GM19043 (cell line): ENCODE measurements at regions not wholly inside any gene's neighbourhood (a gene's known extent, or its start where the extent isn't known, plus 50 kb on each side); places are given as distances from the start of the nearest gene placed in this dataset.
"Not testable (repeated sequence)": the region's sequence is repeated elsewhere in the genome, so short reads cannot be mapped to it uniquely, and the experiment has no call there.

Experiments
- ATAC-seq: cut with Tn5 transposase; IDR thresholded peaks from one replicate; pipeline ENCODE4 v1.9.1; 2021; ENCODE audit warnings: low read depth; ENCODE audit not compliant: unreplicated experiment

DNA sequence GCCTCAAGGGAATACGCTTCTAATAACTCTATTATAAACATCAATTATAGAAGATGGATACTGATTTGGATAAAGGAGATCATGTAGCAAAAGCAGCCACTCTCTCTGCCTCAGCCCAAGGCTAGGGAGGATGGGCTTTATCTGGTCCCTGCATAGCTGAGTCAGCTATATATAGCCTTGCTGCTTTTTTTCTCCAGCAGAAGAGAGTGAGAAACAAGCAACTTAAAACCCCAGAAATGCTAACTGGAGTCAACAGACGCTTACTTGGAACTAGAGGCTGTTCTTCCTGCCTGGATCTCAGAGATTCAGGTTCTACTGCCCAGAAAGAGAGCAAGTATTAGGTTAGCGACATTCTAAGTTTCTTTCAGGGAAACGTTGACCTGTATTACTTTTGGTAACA, 426.7 kb upstream of the KLHL29 start:
- no peak for ATAC-seq

DNA sequence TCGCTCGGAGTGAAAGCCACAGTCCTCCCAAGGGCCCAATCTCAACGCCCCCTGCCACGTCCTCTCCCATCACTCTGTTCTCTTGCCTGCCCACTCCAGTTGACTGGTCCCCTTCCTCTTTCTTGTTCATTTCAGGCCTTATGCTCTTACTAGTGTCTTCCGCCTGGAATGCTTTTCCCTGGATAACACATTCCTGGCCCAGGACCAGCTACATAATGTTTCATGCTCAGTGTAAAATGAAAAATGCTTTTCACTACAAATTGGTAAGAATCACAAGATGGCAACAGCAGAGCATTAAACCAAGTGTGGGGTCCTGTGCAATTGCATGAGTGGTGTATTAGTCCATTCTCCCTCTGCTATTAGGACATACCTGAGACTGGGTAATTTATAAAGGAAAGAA, 417.2 kb upstream of the KLHL29 start:
- ATAC-seq = no peak

DNA sequence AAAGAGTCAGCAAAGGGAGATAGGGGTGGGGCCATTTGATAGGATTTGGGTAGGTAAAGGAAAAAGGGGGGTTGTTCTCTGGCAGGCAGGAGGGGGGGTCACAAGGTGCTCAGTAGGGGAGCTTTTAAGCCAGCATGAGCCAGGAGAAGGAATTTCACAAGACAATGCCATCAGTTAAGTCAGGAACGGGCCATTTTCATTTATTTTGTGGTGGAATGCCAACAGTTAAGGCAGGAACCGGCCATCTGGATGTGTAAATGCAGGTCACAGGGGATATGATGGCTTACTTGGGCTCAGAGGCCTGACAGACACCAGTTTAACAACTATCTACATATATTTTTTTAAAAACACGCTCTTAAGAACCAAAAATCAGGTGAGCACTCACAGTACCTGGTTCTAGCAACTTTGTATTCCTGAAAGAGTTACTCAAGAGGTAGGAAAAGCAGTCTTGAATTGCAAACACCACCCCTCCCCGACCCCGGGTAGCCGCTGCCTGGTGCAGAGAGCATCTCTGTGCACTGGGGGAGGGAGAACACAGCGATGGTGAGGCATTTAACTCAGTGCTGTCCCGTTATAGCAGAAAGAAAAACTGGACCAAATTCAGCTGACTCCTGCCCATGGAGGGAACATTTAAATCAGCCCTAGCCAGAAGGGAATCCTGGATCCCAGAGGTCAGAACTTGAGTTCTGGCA, 414.5 kb upstream of the KLHL29 start:
- no peak for ATAC-seq

DNA sequence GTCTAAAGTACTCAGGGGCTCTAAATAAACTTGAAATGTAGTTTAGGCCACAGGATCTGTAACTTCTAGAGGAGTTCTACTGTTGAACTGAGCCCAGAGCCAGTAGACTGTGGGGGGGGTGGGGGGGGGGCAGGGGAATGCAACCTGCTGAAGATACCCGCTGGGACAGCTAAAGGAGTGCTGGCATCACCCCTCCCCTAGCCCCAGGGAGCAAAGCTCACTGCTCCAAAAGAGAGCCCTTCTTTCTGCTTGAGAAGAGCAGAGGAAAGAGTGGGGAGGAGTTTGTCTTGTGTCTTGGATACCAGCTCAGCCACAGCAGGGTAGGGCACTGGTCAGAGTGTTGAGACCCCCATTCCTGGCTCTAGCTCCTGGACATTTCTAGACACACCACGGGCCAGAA, 414.0 kb upstream of the KLHL29 start:
- no peak for ATAC-seq

DNA sequence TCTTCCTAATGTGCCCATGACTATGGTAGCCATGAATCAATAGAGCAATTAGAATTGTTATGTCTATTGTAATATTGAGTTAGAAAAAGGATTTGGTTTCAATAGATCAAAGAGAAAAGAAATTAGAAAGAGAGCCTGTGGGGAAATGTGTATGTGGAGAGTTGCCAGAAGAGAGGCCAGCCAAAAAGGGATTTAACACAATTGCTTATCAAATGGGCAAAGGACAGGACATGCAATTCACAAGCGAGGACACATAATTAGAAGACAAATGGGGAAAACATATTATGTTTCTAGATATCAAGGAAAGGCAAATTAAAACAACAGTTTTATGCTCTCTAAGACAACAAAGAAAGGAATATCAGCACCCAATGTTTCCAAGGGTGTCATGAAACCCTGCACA, 403.2 kb upstream of the KLHL29 start:
- no peak for ATAC-seq

DNA sequence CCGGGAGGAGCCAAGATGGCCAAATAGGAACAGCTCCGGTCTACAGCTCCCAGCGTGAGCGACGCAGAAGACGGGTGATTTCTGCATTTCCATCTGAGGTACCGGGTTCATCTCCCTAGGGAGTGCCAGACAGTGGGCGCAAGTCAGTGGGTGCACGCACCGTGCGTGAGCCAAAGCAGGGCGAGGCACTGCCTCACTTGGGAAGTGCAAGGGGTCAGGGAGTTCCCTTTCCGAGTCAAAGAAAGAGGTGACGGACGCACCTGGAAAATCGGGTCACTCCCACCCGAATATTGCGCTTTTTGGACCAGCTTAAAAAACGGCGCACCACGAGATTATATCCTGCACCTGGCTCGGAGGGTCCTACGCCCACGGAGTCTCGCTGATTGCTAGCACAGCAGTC, 400.8 kb upstream of the KLHL29 start:
- not testable (repeated sequence) for ATAC-seq

DNA sequence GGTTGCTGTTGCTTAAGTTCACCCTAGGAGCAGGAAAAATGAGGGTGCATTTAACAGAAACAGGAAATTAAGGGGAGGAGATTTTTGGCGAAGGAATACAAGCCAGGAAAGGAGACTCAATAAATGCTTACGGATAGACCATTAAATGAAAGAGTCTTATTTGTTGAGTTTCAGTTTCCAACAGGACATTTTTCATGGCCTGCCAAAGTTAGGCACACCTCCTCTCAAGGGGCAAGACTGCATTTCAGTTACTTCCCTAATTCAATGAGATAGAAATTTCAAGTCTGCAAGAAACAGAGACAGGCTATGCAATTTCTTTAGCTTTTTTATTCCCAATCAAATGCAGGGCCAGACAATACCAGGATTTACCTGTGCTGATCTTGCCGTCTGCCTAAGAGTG, 394.7 kb upstream of the KLHL29 start:
- no peak for ATAC-seq

DNA sequence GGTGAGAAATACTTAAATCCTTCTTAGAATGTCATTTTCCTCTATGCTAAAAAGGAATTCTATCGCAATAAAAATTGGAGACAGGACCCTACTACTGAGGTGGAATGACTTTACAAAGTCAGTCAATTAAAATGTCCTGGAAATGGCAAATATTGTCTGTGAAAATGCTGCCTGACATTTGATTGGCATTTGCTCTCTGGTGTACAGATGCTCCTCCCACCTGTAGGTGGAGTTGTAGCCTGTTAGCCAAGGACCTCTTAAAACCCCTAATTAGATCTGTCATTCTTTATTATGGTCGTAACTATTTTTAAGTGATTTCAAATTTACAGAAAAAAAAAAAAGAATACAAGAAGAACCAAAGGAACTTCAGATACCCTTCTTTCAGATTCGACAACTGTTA, 393.1 kb upstream of the KLHL29 start:
- ATAC-seq = no peak

DNA sequence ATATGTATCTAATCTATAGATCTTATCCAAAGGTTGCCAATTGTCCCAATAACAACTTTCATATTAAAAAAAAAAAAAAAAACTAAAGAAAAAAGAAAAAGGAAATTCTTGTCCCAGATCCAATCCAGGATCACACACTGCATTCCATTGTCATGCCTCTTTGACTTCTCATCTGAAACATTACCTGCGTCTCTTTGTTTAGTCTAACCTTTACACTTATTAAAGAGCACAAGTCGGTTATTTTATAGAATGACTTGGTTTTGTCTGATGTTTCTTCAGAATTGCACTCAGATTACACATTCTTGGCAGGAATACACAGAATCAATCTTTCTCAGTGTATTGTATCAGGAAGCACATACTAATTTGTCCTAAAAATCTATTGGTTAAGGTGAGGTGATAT, 392.5 kb upstream of the KLHL29 start:
- no peak for ATAC-seq

DNA sequence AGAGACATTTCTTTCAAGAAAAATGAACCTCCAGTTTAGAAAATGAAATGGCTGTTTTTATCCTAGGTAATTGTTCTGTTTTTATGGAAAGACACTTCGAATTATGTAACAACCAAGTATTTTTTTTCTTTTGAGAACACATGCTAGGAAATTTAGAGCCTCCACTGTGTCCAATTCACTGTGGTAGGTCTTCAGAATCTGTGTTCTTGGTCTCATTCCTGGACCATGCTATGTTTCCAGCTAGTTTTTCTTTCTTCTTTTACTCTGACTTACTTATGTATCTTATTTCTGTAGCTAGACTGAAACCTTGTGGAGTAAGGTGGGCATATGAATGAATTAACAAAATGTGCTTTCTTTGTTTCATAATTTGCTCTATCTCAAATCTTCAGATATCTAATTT, 391.7 kb upstream of the KLHL29 start:
- no peak for ATAC-seq

DNA sequence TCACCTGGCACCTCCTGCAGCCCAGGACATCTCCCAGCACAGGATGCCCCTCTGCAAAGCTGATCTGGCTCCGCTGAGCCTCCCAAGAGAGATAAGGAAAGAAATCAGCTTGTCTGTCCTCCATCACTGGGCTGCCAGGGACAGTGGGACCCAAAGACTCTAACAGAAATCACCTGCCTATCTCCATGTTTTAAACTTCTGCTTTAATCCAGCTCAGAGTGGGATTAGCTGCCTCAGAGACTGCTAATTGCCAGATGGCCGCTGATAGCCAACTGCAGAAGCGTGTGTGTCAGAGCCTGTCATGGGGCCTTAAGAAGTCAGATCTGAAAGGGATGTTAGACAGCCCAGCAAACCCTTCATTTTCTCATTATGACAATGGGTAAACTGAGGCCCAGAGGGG, 389.4 kb upstream of the KLHL29 start:
- no peak for ATAC-seq

DNA sequence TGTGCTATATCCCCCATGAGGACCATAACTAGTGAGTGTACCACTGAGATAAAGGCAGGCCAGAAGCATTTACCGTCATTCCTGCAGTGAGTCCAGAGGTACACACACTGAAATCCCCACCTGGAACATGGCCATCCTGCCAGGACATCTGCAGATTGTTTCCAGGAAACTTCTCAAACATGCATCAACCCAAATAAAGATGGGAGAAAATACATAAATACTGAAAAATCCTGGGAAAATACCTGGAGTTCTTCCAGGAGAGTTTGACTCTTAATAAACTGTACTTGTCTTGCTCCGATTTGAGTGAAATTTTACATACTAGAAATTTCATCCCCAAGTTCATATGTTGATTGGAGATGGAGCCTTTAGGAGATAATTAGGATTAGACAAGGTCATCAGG, 388.1 kb upstream of the KLHL29 start:
- ATAC-seq = no peak

DNA sequence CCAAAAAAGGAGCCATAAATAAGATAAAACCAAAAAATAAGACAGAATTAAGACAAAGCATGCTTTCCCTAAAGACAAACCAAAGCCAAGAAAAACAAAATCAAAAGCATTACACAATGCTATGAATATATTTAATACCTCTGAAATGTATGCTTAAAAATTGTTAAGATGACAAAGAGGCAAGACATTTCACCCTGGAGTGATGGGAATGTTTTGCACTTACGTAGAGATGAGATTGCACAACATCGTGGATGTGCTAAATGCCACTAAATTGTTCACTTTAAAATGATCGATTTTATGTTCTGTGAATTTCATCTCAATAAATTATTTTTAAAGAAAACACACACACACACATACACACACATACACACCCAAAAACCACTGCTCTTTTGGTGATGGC, 386.6 kb upstream of the KLHL29 start:
- no peak for ATAC-seq

DNA sequence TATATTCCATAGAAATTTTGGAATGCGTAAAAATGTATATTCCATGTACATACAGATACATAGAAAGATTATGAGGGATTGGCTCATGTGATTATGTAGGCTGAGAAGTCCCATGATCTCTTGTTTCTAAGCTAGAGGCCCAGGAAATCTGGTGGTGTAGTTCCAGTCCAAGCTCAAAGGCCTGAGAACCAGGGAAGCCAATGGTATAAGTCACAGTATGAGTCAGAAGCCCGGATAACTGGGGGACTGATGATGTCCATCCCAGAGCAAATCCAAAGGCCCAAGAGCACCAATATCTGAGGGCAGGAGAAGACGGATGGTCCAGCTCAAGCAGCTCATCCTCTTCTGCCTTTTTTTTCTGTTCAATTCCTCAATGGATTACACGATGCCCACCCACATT, 385.0 kb upstream of the KLHL29 start:
- ATAC-seq = no peak

DNA sequence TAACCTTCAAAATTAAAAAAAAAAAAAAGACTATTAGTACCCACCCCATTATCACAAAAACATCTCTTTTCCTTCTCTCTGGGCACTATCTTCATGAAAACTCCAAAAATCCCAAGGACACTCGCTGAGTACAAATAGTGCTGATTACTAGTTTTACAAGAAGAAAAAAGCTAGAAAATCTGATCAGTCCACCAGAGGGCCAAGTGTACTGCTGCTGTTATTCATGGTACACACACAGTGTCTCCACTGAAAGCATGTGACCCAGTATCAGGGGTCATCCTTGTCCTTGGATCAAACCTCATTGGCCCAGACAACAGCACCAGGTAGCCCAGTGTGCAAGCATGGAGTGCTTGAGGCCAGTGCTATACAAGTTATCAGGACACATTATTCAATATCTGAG, 382.7 kb upstream of the KLHL29 start:
- ATAC-seq = no peak

DNA sequence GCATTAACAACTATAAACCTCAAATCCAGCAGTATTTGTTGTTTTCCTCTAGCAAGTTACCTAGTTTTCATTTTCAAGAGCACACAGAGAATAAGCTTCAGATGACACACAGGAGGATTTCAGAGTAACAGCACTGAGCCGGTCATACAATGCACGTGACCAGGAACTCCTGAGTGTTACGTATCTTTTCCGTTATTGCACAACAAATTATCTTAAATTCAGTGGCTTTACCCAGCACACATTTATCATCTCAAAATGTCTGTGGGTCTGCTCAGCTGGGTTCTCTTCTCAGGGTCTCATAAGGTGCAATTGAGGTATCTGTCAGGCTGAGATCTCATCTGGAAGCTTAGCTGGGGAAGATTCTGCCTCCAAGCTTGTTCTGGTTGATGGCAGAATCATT, 379.5 kb upstream of the KLHL29 start:
- no peak for ATAC-seq

DNA sequence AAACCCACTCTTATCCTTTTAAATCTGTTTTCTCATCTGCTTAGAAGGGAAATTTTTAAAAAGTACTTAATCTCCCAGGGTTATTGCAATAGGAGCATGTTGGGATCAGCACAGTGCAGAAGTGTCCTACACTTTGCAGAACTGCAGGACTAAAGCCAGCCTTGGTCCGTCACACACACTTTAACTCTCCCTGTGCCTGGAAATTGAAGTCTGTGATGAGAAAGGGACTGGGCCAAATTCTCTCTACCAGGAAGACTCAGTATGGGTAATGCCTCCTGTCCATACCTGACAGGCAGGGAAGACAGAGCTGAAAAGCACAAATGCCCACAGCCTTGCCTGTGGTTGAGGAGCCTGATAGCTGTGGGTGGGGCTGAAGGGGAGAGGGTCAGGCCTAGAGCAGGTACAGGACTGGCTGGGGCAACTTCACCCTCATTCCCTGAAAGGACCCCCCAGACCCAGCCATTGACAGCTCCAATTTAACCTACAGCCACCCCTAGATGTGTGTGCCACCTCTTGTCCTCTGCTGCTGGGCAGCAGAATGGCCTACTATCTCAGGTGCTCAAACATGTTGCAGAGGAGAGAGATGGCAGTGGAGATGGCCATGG, 377.2 kb upstream of the KLHL29 start:
- ATAC-seq = no peak

DNA sequence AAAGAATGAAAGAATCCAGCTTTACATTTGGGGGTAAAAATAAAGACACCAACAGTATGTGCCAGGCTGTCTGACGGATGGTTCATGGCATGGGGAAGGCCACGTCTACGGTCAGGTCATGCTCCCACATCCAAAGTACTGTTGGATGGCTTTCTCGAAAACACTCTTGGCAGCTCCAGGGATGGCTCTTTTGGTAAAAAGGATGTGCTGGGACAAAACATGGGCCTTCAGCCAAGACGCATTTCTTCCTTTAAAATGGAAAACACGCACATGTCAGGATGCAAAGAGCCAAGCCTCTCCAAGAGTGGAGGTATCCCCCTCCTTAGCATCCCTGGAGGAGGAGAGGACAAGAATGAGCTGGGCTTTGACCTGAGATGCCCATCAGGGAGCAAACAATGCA, 376.5 kb upstream of the KLHL29 start:
- ATAC-seq = no peak

DNA sequence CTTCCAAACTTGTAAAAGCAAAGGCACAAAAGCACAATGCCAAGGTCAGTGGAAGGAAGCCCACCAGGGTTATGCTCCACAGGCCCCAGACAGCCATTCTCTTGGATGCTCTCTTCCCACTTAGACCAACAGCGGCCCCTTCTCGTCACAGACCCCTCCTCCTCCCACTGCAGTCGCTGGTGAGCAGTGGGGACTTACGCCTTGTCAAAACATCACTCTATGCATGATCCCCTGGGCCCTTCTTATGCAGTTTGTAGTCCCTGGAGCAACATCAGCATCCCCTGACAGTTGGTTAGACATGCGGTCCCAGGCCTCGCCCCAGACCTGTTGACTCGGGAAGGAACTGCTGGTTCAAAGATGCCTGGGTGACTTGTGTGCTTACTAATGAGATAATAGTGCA, 376.0 kb upstream of the KLHL29 start:
- no peak for ATAC-seq

DNA sequence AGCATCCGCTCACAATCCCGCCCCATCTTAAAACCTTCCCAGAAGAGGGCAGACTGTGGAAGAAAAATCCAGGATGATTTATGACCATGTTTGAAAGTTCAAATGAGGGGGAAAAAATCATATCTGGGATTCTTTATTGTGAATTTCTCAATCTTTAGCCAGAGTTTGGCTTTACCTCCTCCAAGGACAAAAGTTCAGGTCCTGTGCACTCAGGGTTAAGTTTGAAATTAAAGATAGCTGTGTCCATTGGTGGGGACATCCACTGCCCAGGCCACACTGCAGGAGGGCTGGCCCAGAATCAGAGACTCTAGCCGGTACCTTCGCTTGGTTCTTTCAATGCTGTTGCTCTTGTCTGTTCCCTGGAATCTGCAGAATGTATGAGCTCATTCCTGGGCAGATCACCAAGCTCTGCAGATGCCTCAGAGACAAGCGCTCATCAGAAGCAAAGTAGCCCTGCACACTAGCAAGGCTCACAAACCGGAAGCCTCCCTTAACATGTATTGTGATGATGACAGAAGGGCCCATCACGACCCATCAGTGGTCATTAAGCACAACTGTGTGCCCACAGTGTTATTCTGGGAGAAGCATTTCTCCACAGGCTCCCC, 375.3 kb upstream of the KLHL29 start:
- ATAC-seq = no peak

DNA sequence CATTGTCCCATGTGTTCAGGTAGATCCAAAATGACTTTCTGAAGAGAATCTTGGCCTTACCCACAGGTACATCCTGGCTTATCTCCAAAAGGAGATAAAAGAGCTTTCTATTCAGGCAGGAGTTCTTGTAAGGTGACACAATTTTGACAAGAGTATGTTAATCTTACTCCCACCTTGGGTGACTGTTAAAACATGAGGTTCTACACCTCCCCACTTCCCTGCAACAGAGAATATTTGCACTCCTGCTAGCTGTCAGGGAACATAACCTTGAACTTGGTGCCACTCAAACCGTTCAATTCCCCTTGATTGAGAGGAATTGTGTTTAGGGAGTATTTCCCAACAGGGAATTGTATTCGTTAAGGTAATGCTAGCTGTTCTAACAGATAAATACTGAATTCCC, 372.5 kb upstream of the KLHL29 start:
- ATAC-seq = no peak

DNA sequence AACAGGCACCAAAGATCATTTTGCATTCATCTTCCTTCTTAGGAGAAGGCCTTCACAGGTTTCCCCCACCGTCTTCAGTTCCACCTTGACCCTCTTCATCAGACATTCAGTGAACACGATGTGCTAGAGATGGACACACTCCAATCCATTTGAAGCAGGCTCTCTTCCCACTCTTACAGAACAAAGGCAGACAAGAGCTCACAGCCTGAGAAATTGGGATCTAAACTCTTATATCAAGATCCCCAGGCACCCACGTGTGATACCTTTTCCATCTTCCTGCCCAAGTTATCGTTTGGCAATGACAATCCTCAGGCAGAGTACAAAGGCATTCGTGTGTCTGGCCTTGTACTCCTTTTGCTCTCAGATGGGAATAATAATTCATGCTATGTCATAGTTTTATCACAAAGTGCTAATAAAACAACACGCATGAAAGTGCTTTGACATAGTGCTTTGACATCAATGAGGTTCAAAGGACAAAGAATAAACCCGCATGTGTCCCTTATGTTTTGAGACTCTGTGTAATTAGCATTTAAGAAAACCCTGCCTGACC, 369.3 kb upstream of the KLHL29 start:
- no peak for ATAC-seq
